HEK293T (cell line): ENCODE measurements at regions not wholly inside any gene's neighbourhood (a gene's known extent, or its start where the extent isn't known, plus 50 kb on each side); places are given as distances from the start of the nearest gene placed in this dataset.

Experiments used
- CTCF ChIA-PET: fragments of 350-600 bp; formaldehyde crosslinking; extraction: SDS; loops from one replicate; lab custom pipeline; 2021; ENCODE audit warnings: antibody characterized with exemption, inconsistent platforms; lab: Yijun Ruan, JAX
- POLR2A ChIA-PET: fragments of 350-600 bp; formaldehyde crosslinking; extraction: SDS; loops from one replicate; lab custom pipeline; 2020; ENCODE audit warnings: antibody characterized with exemption, inconsistent platforms; lab: Yijun Ruan, JAX
- DNase-seq: peaks from one replicate; pipeline ENCODE4 v3.0.0; 2012; ENCODE audit warnings: mixed read lengths; ENCODE audit errors: extremely low spot score
- ARNT ChIP-seq: fragments of 450-650 bp; IDR thresholded peaks from 2 replicates; pipeline ENCODE4 v1.6.1; 2017; ENCODE audit warnings: mild to moderate bottlenecking
- BHLHE40 ChIP-seq: fragments of 450-650 bp; IDR thresholded peaks from 2 replicates; pipeline ENCODE4 v1.6.1; 2016; ENCODE audit warnings: mild to moderate bottlenecking, moderate library complexity, borderline replicate concordance
- CTBP1 ChIP-seq: fragments of 450-650 bp; IDR thresholded peaks from 2 replicates; pipeline ENCODE4 v1.6.1; 2016; ENCODE audit warnings: borderline replicate concordance
- ELF4 ChIP-seq: fragments of 450-650 bp; IDR thresholded peaks from 2 replicates; pipeline ENCODE4 v1.6.1; 2017; ENCODE audit warnings: antibody characterized with exemption
- FOXA1 ChIP-seq: fragments of 450-650 bp; IDR thresholded peaks from 2 replicates; pipeline ENCODE4 v1.6.1; 2016; ENCODE audit warnings: mild to moderate bottlenecking
- FOXK2 ChIP-seq: fragments of 450-650 bp; IDR thresholded peaks from 2 replicates; pipeline ENCODE4 v1.6.1; 2016; ENCODE audit warnings: mild to moderate bottlenecking
- FOXM1 ChIP-seq: fragments of 450-650 bp; IDR thresholded peaks from 2 replicates; pipeline ENCODE4 v1.6.1; 2017; ENCODE audit warnings: mild to moderate bottlenecking, borderline replicate concordance
- HDGF ChIP-seq: fragments of 450-650 bp; IDR thresholded peaks from 2 replicates; pipeline ENCODE4 v1.6.1; 2017; ENCODE audit warnings: antibody characterized with exemption, borderline replicate concordance
- L3MBTL2 ChIP-seq: fragments of 450-650 bp; conservative IDR thresholded peaks from 2 replicates; pipeline ENCODE4 v1.6.1; 2016; ENCODE audit warnings: mild to moderate bottlenecking
- LEF1 ChIP-seq: fragments of 450-650 bp; IDR thresholded peaks from 2 replicates; pipeline ENCODE4 v1.6.1; 2017; ENCODE audit warnings: mild to moderate bottlenecking, borderline replicate concordance
- NFRKB ChIP-seq: fragments of 450-650 bp; IDR thresholded peaks from 2 replicates; pipeline ENCODE4 v1.6.1; 2016; ENCODE audit warnings: mild to moderate bottlenecking, moderate library complexity
- SP1 ChIP-seq: fragments of 450-650 bp; IDR thresholded peaks from 2 replicates; pipeline ENCODE4 v1.6.1; 2017
- SUZ12 ChIP-seq: fragments of 450-650 bp; IDR thresholded peaks from 2 replicates; pipeline ENCODE4 v1.6.1; 2016; ENCODE audit warnings: mild to moderate bottlenecking
- TARDBP ChIP-seq: fragments of 450-650 bp; IDR thresholded peaks from 2 replicates; pipeline ENCODE4 v1.6.1; 2016
- ZNF384 ChIP-seq: fragments of 450-650 bp; IDR thresholded peaks from 2 replicates; pipeline ENCODE4 v1.6.1; 2016
- TF ChIP-seq, protein P1 (sequence below): fragments of 450-650 bp; IDR thresholded peaks from 2 replicates; pipeline ENCODE4 v1.6.1; 2016

DNA sequence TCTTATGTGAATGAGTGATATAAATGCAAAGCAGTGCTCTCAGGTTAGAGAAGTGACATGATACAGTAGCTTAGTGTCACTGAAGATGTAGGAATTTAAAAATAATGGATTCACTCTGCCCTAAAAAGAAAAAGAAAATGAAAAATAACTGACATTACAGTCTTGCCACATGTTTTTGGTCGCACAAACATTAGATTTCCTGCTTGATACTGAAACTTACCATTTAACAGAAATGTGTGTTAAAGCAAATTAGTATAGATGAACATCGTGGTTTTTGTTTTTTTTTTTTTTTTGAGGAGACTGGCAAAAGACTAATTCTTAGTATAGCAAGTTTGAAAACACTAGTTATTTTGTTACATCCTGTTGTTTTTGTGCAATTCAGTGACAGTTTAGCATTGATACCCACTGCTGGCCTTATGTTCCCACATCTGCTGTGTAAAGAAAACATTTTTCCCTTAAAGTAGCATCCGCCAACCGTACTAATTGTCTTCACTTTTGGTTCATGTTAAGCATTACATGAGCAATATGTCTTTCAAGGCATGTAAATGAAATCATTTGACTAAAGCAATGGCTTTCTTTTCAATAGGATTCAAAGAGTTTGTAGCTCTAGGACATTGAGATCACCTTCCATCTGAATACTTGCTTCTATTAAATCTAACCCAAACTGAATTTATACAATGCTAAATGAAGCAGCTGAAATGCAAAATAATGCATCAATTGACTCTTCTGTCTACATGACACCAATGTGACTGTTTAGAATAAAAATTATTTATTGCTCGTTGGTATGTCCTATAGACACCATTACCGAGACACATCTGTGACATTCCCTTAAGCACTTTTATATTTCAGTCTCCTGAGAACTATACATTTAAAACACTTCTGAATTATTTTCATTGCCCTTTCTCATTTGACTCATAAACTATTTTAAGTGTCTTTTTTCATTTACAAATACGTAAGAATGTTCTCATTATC lies 859.1 kb downstream of the MAT2B start:
- TF ChIP-seq BHLHE40 (no peak), ELF4 (no peak), HDGF (no peak), FOXA1 (no peak), SUZ12 (no peak), FOXK2 (no peak), FOXM1 (no peak), L3MBTL2 (no peak), LEF1 (no peak), ZNF384 (no peak), SP1 (no peak), NFRKB (no peak), ARNT (no peak), CTBP1 (no peak), TARDBP (no peak)
- TF ChIP-seq, protein P1, sequence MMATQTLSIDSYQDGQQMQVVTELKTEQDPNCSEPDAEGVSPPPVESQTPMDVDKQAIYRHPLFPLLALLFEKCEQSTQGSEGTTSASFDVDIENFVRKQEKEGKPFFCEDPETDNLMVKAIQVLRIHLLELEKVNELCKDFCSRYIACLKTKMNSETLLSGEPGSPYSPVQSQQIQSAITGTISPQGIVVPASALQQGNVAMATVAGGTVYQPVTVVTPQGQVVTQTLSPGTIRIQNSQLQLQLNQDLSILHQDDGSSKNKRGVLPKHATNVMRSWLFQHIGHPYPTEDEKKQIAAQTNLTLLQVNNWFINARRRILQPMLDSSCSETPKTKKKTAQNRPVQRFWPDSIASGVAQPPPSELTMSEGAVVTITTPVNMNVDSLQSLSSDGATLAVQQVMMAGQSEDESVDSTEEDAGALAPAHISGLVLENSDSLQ, result no peak
- ChIA-PET CTCF (no interaction called here), POLR2A (no interaction called here)
- DNase-seq, result no peak

DNA sequence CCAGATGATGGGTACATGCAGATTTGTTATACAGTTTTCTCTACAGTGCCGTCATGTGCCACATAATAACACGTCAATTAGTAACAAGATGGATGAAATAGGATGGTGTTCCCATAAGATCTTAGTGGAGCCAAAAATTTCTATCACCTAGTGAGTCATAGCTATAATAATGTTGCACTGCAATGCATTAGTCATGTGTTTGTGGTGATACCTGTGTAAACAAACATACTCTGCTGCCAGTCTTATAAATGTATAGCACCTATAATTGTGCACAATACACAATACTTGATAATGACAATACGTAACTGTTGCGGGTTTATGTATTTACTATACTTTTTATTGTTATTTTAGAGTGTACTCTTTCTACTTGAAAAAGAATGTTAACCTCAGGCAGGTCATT lies 865.4 kb downstream of the MAT2B start:
- ChIA-PET CTCF (no interaction called here), POLR2A (no interaction called here)
- TF ChIP-seq ARNT (no peak), LEF1 (no peak), BHLHE40 (no peak), FOXA1 (no peak), ZNF384 (no peak), FOXK2 (no peak), HDGF (no peak)
- TF ChIP-seq, protein P1, result no peak
- DNase-seq, result no peak

DNA sequence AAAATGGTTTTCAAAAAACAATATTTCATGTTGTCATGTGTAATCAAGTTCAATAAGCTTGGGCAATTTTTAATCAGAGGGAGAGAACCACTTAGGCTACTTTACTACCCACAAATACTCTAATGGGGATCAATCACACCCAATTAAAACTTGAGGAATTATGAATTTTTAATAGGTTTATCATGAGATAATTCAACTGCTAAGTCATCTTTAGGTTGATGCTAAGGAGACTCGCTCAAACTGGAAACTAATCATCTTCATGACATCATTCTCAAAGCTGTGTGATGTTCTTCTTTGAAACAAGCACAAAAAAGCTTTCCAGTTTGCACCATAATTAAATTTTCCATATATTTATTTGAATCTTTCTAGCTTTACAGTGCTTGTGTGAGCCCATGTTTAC lies 867.5 kb downstream of the MAT2B start:
- TF ChIP-seq SUZ12 (no peak), ZNF384 (no peak), TARDBP (no peak), FOXK2 (no peak), FOXM1 (no peak), ELF4 (no peak), ARNT (no peak)
- ChIA-PET POLR2A (no interaction called here), CTCF (no interaction called here)
- DNase-seq, result no peak

DNA sequence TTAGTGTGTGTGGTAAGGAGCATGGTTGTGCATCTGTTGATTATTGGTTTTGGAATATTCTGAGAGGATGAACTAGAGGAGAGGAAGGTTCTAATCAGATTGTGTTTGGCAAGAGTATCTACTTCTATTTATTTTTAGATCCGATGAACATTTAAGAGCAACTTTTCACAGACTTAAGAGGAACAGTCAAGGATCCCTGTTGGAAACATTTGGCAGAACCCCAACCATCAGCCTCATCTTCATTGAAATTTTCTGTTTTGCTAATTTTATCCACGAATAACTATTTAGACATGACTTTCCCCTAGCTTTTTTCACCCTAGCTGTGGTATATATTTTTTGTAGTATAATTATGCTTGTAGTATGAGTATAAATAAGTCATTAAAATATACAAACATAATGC lies 868.5 kb downstream of the MAT2B start:
- CTCF ChIA-PET, result no interaction called here
- TF ChIP-seq FOXA1 (no peak), FOXK2 (no peak)
- POLR2A ChIA-PET, result no interaction called here
- no peak for DNase-seq

DNA sequence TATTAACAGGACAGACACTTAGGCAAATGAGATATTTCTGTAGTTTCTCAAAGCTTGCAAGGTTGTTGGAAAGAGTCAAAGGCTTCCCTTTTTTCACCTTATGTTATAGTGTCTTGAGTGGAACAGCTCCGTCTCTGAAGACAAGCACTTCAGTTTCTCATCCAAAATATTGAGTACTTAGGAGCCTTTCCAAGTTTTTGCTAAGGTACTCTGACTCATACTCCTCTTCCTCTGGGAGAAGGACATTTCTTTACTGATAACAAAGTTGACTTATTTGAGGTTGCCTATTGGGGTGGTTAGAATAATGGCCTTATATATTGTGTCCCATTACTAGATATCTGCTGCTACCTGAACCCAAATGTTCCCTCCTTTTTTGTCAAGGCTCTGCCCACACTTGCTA lies 869.6 kb downstream of the MAT2B start:
- ChIA-PET POLR2A (no interaction called here), CTCF (no interaction called here)
- no peak for TF ChIP-seq SUZ12
- no peak for DNase-seq

DNA sequence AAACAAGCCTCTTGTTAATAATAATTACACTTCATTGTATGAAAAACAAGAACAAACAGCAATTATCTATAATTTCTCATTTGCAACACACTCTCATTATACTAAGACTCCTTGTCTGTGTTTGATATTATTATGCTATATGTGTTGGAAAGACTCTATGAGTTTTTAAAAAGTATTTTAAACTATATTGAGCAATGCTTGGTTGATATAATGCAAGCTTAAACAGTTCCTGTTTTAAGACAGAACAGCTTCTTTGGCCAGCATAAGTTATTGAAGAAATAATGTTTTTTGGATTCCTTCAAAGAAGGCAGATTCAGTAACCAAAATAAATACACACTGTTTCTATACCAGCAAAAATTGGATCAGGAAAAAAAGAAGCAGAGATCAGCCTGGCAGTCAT lies 871.4 kb downstream of the MAT2B start:
- TF ChIP-seq LEF1 (no peak), L3MBTL2 (no peak), SP1 (no peak), FOXM1 (no peak), TARDBP (no peak), SUZ12 (no peak), FOXK2 (no peak), HDGF (no peak), FOXA1 (no peak), CTBP1 (no peak), ARNT (no peak), ELF4 (no peak), BHLHE40 (no peak), ZNF384 (no peak)
- TF ChIP-seq, protein P1, result no peak
- POLR2A ChIA-PET, result no interaction called here
- CTCF ChIA-PET, result no interaction called here
- DNase-seq, result no peak

DNA sequence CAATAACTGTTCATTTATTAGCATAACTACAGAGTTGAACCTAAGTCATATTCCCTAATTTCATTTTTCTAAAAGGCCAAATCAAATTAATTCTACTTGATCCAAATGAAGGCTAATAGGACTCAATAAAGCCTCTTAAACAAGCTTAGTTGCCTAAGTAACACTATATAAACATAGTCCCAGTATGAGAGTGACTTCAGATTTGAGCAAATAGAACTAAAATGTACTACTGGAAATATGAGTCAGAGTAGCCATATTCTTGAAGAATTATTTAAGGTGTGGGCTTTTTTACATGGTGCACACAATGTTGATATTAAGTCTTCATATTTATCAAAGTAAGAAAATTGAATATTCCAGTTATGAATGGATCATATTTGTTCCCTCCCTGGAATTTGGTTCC lies 872.3 kb downstream of the MAT2B start:
- TF ChIP-seq L3MBTL2 (no peak), FOXM1 (no peak), SUZ12 (no peak), LEF1 (no peak), BHLHE40 (no peak), HDGF (no peak), NFRKB (no peak), SP1 (no peak), ELF4 (no peak), CTBP1 (no peak), ARNT (no peak), FOXA1 (no peak), FOXK2 (no peak), ZNF384 (no peak), TARDBP (no peak)
- TF ChIP-seq, protein P1, result no peak
- CTCF ChIA-PET, result no interaction called here
- DNase-seq, result no peak
- POLR2A ChIA-PET, result no interaction called here
